ENCODE measurements at regions not wholly inside any gene's neighbourhood (a gene's known extent, or its start where the extent isn't known, plus 50 kb on each side); places are given as distances from the start of the nearest gene placed in this dataset.
"Not testable (repeated sequence)": the region's sequence is repeated elsewhere in the genome, so short reads cannot be mapped to it uniquely, and the experiment has no call there.

DNA sequence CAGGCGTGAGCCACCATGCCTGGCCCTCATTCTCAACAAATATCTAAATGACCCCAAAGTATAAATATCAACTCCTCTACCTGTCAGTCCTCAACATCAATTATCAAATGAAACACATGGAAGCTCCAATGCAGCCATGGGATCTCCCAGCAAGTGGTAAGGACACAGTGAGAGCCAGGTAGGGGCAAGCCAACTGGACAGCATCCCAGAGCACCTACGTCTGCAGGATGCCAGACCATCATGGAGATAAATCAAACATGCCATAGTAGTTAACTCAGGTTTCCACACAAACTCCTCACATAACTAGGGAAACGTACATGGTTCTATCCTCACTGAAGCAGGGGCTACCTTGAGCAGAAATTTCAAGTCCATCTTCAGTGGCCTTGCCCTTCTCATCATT lies 159.9 kb upstream of the MED14 start:
- no peaks in the 10 kb centered on the region for H3K9me3 Mint-ChIP-seq
- H3K27ac Mint-ChIP-seq, result no peak overlapping the region
- no peaks in the 10 kb centered on the region for H3K27me3 Mint-ChIP-seq
- H3K4me1 Mint-ChIP-seq, result no peaks in the 10 kb centered on the region
- no peak for ATAC-seq
- no peak overlapping the region for H3K4me3 Mint-ChIP-seq
- no peak for DNase-seq

DNA sequence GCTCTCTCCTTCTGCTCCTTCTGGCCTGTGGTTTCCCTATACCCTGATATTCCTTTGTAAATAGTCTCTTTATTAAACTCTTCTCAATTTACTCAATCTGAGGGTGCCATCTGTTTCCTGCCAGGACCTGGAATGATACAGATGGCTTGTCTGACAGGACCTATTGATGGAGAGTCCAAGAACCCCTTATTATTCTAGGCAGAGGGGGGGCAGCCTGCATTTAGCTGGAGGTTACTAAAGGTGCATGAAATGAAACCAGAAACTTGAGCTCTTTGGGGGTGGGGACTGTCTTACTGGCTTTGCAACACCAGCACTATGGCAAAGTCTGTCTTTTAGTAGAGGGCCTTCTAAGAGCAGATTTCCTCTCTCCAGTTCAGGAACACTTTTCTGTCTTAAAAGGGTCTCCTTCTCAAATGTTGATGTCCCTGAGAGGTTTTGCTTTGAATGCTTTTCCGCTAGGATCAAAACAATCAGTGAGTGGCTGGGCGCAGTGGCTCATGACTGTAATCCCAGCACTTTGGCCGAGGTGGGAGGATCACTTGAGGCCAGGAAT lies 162.5 kb upstream of the MED14 start:
- no peak overlapping the region for H3K27ac Mint-ChIP-seq

DNA sequence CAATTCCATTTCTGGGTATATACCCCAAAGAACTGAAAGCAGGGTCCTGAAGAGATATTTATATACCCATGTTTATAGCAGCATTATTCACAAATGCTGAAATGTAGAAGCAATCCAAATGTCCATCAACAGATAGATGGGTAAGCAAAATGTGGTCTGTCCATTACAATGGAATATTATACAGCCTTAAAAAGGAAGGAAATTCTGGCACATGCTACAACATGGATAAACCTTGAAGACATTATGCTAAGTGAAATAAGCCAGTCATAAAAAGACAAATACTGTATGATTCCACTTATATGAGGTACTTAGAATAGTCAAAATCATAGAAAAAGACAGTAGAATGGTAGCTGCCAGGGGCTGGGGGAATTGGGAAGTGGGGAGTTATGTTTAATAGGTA lies 169.4 kb upstream of the MED14 start:
- H3K27me3 Mint-ChIP-seq, H3K9me3 Mint-ChIP-seq, ATAC-seq, H3K27ac Mint-ChIP-seq, H3K4me1 Mint-ChIP-seq, DNase-seq, H3K4me3 Mint-ChIP-seq: not testable (repeated sequence)

More for the DNA sequence above, 162.5 kb upstream of the MED14 start:
- no peak for ATAC-seq
- Mint-ChIP-seq H3K27me3 (peaks cover 9% of the 10 kb centered on the region), H3K4me1 (no peaks in the 10 kb centered on the region), H3K4me3 (no peak overlapping the region), H3K9me3 (no peaks in the 10 kb centered on the region)
- DNase-seq, result no peak

DNA sequence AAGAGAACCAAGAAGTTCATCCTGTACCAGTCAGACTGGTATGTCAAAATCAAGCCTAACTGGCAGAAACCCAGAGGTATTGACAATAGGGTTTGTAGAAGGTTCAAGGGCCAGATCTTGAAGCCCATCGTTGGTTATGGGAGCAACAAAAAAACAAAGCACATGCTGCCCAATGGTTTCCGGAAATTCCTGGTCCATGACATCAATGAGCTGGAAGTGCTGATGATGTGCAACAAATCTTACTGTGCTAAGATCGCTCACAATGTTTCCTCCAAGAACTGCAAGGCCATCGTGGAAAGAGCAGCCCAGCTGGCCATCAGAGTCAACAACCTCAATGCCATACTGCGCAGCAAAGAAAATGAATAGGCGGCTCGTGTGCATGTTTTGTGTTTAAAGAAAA lies 172.7 kb upstream of the MED14 start:
- no peak for ATAC-seq
- Mint-ChIP-seq H3K4me3 (no peak overlapping the region), H3K9me3 (no peaks in the 10 kb centered on the region), H3K27me3 (no peaks in the 10 kb centered on the region), H3K27ac (no peak overlapping the region), H3K4me1 (peaks cover 6% of the 10 kb centered on the region)
- no peak for DNase-seq

DNA sequence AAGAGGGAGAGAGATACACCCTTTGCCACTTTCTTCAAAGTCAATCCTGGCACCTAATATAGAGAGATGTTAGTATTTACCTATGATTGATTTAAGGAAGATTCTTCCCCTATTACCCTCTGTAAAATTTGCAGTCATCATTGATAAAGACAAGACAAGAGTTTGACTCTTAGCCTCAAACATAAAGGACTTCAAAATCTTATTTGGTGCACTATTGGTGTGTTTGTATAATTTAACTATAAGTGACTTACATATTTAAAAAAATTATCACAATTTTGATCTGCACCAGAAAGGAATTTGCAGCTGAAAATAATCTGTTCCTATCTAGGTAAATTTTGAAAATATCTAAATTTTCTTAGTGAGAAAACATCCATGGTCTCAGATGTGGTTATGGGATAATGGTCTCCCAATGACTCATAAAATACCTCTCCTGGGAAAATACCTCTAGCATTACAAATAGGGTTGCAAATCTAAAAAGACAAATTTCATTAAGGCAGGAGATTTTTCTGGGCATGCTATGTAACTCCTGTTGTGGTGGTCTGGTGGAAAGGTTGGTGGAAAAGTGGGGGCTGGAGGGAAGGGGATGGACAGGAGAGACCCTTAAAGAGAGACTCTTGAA lies 173.6 kb upstream of the MED14 start:
- Mint-ChIP-seq H3K27me3 (no peaks in the 10 kb centered on the region), H3K4me1 (peaks cover 6% of the 10 kb centered on the region), H3K27ac (no peak overlapping the region), H3K9me3 (no peaks in the 10 kb centered on the region), H3K4me3 (no peak overlapping the region)
- ATAC-seq (no peak), DNase-seq (no peak)

DNA sequence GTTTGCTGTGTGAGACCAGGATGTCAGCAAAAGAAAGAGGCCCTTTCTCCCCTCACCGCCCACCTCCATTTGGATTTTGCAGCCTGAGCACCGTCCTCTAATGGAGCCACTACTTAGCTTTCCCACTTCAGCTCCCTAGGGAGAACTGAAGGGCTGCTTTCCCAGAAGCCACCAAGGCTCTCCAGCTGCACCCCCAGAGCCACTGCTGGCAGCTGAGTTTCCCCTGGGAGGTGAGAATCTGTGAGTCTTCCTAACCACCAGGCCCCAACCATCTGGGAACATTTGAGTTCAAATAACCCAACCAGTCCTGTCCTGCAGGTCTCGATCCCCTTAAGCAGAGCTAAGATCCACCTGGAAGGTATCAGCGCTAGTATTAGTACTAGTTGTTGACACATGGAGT lies 173.1 kb upstream of the USP9X start:
- no peak overlapping the region for H3K27ac Mint-ChIP-seq
- H3K27me3 Mint-ChIP-seq, result no peaks in the 10 kb centered on the region
- DNase-seq, result no peak
- no peak for ATAC-seq
- H3K4me3 Mint-ChIP-seq, result no peak overlapping the region
- H3K4me1 Mint-ChIP-seq, result peaks cover 6% of the 10 kb centered on the region
- H3K9me3 Mint-ChIP-seq, result no peaks in the 10 kb centered on the region

DNA sequence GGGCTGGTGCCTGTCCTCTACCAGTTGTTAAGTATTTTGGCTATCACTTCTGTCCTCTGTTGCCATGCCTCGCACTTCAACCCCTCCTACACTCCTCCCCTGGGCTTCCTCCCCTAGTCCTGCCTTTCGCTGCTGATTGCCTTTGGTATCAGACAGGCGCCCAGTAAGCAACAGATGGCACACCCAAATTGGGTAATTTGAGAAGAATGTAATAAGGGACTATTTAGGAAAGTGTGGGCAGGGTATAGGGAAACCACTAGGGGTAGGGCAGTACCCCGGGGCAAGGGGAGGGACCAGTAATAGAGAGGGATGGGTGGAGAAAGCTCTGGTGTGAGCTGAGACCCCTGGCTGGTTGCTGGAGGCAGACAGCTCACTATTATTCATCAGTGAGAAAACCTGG lies 172.7 kb upstream of the USP9X start:
- no peak overlapping the region for H3K4me3 Mint-ChIP-seq
- H3K9me3 Mint-ChIP-seq, result no peaks in the 10 kb centered on the region
- H3K27me3 Mint-ChIP-seq, result no peaks in the 10 kb centered on the region
- H3K27ac Mint-ChIP-seq, result no peak overlapping the region
- ATAC-seq, result no peak
- peaks cover 6% of the 10 kb centered on the region for H3K4me1 Mint-ChIP-seq
- DNase-seq, result no peak

DNA sequence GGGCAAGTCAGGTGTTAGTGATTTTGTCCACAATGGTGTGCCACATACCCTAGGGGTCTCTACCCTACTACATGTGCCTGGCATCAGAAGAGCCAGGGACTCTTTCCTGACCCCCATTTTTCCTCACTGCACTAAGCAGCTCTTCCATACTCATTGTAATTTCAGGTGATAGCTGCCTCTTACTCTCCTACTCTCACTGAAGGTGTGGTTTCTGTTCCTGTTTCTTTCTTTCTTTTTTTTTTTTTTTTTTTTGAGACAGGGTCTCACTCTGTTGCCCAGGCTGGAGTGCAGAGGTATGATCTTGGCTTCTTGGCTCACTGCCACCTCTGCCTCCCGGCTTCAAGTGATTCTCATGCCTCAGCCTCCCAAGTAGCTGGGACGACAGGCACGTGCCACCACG lies 164.9 kb upstream of the USP9X start:
- peaks cover 0 to 11% of the 10 kb centered on the region in 2 donors for H3K9me3 Mint-ChIP-seq
- no peaks in the 10 kb centered on the region for H3K27me3 Mint-ChIP-seq
- DNase-seq (no peak), ATAC-seq (no peak)
- H3K4me3 Mint-ChIP-seq, result no peak overlapping the region
- no peaks in the 10 kb centered on the region for H3K4me1 Mint-ChIP-seq
- no peak overlapping the region for H3K27ac Mint-ChIP-seq

DNA sequence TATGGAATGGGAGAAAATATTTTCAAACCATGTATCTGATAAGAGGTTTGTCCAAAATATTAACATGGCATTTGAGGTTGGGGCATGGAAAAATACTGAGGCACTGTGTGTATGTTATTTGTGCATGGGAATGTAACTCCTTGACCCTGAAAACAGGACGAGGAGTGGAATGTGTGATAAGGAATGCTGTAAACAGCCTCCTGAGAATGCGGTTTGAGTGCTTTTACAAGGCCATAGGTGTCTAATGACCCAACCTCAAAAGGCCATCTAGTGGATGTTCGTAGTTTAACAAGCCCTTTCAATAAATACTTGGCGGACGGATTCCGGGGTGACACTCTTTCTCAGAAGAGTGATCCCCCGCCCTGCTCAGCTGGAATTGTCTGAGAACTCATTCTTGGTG lies 162.9 kb upstream of the USP9X start:
- H3K27ac Mint-ChIP-seq, result no peak overlapping the region
- H3K27me3 Mint-ChIP-seq, result no peaks in the 10 kb centered on the region
- H3K4me3 Mint-ChIP-seq, result no peak overlapping the region
- peaks cover 0 to 11% of the 10 kb centered on the region in 2 donors for H3K9me3 Mint-ChIP-seq
- no peaks in the 10 kb centered on the region for H3K4me1 Mint-ChIP-seq
- no peak for ATAC-seq
- DNase-seq, result no peak

DNA sequence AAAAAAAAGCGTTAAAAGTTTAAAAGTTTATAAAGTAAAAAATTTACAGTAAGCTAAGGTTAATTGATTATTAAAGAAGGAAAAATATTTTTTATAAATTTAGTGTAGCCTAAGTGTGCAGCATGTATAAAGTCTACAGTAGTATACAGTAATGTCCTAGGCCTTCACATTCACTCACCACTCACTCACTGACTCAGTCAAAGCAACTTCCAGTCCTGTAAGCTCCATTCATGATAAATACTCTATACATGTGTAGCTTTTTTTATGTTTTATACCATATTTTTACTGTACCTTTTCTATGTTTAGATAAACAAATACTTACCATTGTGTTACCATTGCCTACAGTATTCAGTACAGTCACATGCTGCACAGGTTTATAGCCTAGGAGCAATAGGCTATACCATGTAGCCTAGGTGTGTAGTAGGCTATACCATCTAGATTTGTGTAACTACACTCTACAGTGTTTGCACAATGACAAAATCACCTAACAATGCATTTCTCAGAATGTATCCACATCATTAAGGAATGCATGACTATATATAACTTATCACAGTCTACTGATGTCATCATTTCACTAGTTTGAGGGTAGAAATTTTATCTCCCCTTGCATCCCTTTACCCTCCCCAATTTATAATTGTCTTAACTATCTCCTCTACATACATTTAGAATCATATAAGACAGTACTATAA lies 158.4 kb upstream of the USP9X start:
- not testable (repeated sequence) for H3K4me1 Mint-ChIP-seq, ATAC-seq
- H3K9me3 Mint-ChIP-seq, result peaks cover 6 to 15% of the 10 kb centered on the region in 2 donors

DNA sequence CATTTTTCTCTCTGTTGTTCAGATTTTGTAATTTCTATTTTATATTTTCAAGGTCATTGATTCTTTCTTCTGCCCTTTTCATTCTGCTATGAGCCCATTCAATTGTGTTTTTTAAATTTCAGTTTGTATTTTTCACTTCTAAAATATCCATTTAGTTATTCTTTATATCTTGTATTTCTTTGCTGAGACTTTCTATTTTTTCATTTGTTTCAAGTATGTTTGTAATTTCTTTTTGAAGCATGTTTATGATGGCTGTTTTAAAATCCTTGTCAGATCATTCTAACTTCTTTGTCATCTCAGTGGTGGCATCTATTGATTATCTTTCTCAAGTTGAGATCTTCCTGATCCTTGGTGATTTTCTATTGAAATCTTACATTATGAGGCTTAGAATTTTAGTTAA lies 157.2 kb upstream of the USP9X start:
- ATAC-seq (no peak), DNase-seq (no peak)
- Mint-ChIP-seq H3K4me1 (peaks cover 14% of the 10 kb centered on the region), H3K27me3 (no peaks in the 10 kb centered on the region), H3K27ac (no peak overlapping the region), H3K9me3 (peaks cover 6 to 11% of the 10 kb centered on the region in 2 donors), H3K4me3 (no peak overlapping the region)

More for the DNA sequence above, 158.4 kb upstream of the USP9X start:
- H3K4me3 Mint-ChIP-seq, H3K27ac Mint-ChIP-seq, H3K27me3 Mint-ChIP-seq, DNase-seq: not testable (repeated sequence)

DNA sequence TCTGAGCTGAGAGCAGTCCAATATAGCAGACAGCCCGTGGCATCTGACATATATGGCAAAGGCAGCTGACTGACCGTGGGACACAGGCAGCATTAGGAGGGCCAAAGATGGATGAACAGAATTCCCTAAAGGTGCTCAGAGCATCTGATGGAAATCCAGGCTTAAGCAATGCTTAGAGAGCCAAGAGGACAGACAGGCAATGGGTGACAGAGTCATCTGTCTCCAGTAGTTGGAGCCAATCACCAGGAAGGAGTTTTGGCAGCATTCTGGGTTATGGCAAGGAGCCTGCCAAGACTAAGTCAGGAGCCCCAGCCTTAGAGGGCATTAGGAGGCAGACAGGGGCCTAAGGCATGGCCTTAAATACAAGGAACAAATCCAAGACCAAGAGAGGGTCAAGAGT lies 153.3 kb upstream of the USP9X start:
- Mint-ChIP-seq H3K4me3 (peak overlapping the region; percentile 20 to 21), H3K27me3 (no peaks in the 10 kb centered on the region), H3K4me1 (peaks cover 24% of the 10 kb centered on the region), H3K27ac (peak overlapping the region; percentile 86 to 97), H3K9me3 (peaks cover 6 to 11% of the 10 kb centered on the region in 2 donors)
- ATAC-seq (no peak), DNase-seq (no peak)

DNA sequence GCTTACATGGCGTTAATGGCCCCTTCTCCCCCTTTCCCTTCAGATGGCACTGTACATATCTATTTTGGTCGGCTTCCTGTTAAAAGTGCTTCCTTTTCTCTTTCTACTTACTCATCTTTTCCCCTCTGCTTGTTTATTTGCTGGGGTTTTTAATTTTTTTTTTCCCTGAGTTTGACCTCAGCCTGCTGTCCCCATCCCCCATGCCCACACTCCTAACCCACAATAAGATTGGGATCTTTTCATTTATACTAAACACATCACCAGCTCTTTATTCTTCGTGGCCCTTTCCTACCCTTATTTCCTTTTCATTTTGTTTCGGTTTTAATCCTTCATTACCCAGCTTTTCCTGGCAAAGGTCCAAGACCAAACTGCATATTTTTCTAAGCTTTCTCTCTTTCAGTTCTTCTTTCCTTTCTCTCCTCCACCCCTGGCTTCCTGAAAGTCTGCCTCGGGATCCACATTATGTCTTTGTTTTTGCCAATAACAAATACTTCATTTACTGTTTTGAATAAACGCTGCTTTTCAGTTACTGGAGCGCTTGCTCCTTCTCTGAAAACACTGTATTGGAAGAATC lies 152.0 kb upstream of the USP9X start:
- H3K27me3 Mint-ChIP-seq, result no peaks in the 10 kb centered on the region
- H3K27ac Mint-ChIP-seq, result peak overlapping the region; percentile 94 to 97
- peaks cover 4 to 6% of the 10 kb centered on the region in 2 donors for H3K9me3 Mint-ChIP-seq
- peaks cover 24% of the 10 kb centered on the region for H3K4me1 Mint-ChIP-seq
- no peak for DNase-seq
- ATAC-seq, result peak; percentile 26
- peak overlapping the region; percentile 79 to 82 for H3K4me3 Mint-ChIP-seq

DNA sequence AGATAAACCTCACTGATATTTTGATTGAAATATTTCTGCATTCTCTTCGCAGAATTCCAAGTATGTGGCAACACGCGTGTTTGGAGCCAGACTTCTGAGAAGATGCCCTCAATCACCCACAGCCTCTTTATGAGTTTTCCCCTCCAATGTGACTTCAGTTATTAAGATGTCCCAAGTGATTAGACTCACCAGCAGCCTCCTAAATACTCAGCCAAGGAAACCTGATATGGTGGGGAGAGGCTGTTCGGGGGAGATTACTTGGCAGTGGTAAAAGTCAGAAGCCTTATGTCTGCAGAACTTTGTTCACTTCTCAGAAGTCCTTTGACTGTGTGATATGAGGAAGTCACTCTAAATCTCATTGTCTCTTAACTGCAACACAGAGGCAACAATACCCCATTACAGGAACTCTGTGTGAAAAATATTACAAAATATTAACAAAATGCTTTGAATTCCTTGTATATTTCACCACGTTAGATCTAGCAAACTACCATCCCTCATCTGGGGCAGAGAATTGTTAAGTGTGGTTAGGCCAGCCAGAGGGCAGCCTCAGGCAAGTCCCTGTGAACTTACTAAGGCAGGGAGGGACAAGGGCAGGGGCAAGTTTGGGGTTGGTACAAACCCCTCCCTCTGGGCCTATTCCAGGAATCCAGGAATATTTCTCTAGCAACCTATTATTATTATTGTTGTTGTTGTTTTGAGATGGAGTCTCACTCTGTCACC lies 151.4 kb upstream of the USP9X start:
- Mint-ChIP-seq H3K27me3 (no peaks in the 10 kb centered on the region), H3K4me3 (peak overlapping the region; percentile 79 to 82), H3K27ac (peak overlapping the region; percentile 94 to 97), H3K4me1 (peaks cover 24% of the 10 kb centered on the region), H3K9me3 (no peaks in the 10 kb centered on the region)
- no peak for ATAC-seq
- no peak for DNase-seq

DNA sequence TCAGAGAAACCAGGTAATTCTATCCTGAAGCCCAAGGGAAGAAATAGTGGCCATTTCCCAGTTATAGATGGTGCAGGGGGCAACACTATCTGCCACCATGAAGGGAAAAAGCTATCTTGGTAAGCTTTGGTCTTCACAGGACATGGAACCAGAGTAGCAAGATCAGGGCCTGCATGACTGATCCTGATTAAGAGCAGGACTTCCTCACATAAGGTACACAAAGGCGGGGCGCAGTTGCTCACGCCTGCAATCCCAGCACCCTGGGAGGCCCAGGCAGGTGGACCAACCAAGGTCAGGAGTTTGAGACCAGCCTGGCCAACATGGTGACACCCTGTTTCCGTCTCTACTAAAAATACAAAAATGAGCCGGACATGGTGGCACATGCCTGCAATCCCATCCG lies 148.4 kb upstream of the USP9X start:
- Mint-ChIP-seq H3K4me3 (no peak overlapping the region), H3K4me1 (peaks cover 25% of the 10 kb centered on the region), H3K27me3 (no peaks in the 10 kb centered on the region), H3K27ac (no peak overlapping the region), H3K9me3 (no peaks in the 10 kb centered on the region)
- no peak for DNase-seq
- ATAC-seq, result no peak

DNA sequence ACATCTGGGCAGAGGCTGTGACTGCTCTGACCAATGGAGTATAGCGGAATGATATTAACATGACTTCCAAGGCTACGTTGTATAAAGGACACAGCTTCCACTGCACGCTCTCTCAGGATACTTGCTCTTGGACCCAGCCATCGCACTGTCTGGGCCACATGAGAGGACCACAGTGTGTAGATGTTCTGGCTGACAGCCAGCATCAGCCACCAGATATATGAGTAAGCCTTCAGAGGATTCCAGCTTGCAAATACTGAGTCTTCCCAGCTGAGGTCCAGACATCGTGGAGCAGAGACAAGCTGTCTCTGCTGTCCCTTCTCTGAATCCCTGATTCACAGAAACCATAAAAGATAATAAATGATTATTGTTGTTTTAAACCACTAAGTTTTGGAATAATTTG lies 146.8 kb upstream of the USP9X start:
- H3K9me3 Mint-ChIP-seq, result no peaks in the 10 kb centered on the region
- H3K4me1 Mint-ChIP-seq, result peaks cover 10% of the 10 kb centered on the region
- no peaks in the 10 kb centered on the region for H3K27me3 Mint-ChIP-seq
- no peak for DNase-seq
- H3K27ac Mint-ChIP-seq, result no peak overlapping the region
- no peak overlapping the region for H3K4me3 Mint-ChIP-seq
- no peak for ATAC-seq

All from stimulated activated naive CD8-positive, alpha-beta T cell treated with anti-CD3 and anti-CD28 coated beads, Interleukin-15, amount 100 ng/mL, for 72 hours (primary cell).